AG04450 (cell line): ENCODE measurements at regions not wholly inside any gene's neighbourhood (a gene's known extent, or its start where the extent isn't known, plus 50 kb on each side); places are given as distances from the start of the nearest gene placed in this dataset.

Experiments used
- CTCF ChIA-PET: fragments of 300-600, 350-600 bp; formaldehyde crosslinking; extraction: SDS; loops from one replicate; lab custom pipeline; 2022; ENCODE audit warnings: antibody characterized with exemption, inconsistent platforms; lab: Charles Lee
- POLR2A ChIA-PET: fragments of 350-600 bp; formaldehyde crosslinking; extraction: SDS; loops from one replicate; lab custom pipeline; 2021; ENCODE audit warnings: antibody characterized with exemption, inconsistent platforms; lab: Yijun Ruan, JAX
- DNase-seq: peaks from one replicate; pipeline ENCODE4 v3.0.0-alpha.2; 2011; ENCODE audit warnings: low read depth, low spot score
- H3K27ac ChIP-seq: one replicate; pipeline ENCODE4 v1.5.1; 2012; ENCODE audit warnings: low read depth, low read length, control low read depth
- H3K27me3 ChIP-seq: one replicate; pipeline ENCODE4 v1.6.0; 2012; ENCODE audit warnings: low read length; ENCODE audit not compliant: control insufficient read depth, insufficient read depth
- H3K4me3 ChIP-seq: 2 replicates; pipeline ENCODE4 v1.5.1; 2011; ENCODE audit warnings: mild to moderate bottlenecking, low read depth, low read length, control low read depth
- H3K9me3 ChIP-seq: 2 replicates; pipeline ENCODE4 v1.5.1; 2012; ENCODE audit warnings: low read length; ENCODE audit not compliant: control insufficient read depth, insufficient read depth
- TF ChIP-seq, protein P1 (sequence below): IDR thresholded peaks from 2 replicates; pipeline ENCODE4 v1.5.1; 2011; ENCODE audit warnings: low read depth, low read length, control low read depth, inconsistent platforms

DNA sequence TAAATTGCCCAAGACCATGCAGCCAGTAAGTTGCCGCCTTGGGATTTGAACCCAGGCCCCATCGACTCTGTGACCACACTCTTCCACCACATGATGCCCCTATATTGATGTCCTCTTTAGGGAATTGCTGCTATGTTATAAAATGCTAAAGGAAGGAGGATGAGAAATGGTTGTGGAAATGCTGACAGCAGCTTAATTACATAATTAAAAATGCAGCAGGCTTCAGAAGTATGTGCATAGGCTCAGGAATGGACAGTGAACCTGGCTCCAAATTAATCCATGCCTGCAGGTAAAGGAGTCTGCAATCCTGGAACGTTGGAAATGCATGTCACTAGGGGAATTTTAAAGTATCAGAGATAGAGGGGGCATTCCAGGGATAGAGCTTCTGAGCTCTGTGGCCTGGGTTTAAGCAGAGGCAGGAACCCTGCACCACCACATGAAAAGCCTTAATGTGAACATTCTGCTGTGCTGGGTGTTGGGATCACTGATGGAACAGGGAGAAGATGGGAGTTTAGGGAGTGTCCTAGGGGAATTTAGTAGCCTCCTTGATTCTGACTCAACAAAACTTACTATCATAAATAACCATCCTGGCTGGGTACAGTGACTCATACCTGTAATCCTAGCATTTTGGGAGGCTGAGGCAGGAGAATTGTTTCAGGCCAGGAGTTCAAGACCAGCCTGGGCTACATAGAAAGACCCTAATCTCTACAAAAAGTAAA lies 76.1 kb upstream of the CCDC85A start:
- no peak overlapping the region for H3K4me3 ChIP-seq
- TF ChIP-seq, protein P1, sequence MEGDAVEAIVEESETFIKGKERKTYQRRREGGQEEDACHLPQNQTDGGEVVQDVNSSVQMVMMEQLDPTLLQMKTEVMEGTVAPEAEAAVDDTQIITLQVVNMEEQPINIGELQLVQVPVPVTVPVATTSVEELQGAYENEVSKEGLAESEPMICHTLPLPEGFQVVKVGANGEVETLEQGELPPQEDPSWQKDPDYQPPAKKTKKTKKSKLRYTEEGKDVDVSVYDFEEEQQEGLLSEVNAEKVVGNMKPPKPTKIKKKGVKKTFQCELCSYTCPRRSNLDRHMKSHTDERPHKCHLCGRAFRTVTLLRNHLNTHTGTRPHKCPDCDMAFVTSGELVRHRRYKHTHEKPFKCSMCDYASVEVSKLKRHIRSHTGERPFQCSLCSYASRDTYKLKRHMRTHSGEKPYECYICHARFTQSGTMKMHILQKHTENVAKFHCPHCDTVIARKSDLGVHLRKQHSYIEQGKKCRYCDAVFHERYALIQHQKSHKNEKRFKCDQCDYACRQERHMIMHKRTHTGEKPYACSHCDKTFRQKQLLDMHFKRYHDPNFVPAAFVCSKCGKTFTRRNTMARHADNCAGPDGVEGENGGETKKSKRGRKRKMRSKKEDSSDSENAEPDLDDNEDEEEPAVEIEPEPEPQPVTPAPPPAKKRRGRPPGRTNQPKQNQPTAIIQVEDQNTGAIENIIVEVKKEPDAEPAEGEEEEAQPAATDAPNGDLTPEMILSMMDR = no peak
- ChIA-PET CTCF (no interaction called here), POLR2A (no interaction called here)
- no peaks in the 10 kb centered on the region for H3K9me3 ChIP-seq
- DNase-seq = no peak
- no peak overlapping the region for H3K27ac ChIP-seq
- no peaks in the 10 kb centered on the region for H3K27me3 ChIP-seq

DNA sequence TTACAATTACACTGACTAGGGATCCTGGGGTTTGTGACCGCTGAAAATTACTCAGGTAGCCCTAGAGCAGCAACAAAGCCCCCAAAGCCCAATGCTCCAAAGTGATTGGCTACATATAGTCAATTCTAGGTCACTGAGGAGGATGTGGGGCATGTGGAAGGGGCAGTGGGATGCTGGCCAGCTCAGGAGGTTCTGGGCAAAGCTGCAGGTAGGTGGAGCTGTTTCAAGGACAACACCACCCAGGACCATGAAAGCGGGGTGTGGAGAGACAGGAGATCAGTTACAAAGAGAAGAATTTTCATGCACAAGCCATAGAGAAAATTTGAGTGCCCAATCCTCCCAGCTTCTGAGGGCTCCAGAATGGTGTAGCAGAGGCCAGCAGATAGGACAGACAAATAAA lies 75.0 kb upstream of the CCDC85A start:
- ChIA-PET POLR2A (no interaction called here), CTCF (no interaction called here)
- DNase-seq = no peak
- Histone ChIP-seq H3K9me3 (no peaks in the 10 kb centered on the region), H3K4me3 (no peak overlapping the region), H3K27me3 (no peaks in the 10 kb centered on the region), H3K27ac (no peak overlapping the region)
- TF ChIP-seq, protein P1 = no peak

DNA sequence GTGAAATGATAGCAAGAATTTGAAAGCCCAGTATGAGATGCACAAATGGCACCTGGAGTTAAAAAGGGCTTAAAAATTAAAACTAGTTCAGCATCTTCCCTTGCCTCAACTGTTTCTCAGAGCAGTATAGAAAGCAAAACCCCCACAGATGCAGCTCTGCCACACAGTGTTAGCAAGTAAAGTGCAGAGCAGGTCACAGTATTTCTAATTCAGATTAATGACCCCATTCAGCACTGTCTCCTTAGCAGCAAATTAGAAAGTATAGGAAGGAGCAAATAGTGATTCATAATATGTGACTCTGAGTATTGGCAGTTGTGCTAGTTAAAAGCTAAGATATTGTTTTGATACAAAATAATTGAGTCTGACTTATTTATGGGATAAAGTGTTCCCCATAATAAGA lies 73.8 kb upstream of the CCDC85A start:
- ChIA-PET CTCF (interaction anchor here (1.1 to 1.5 kb wide), 2 partner anchors 73 to 391 kb away, joined by 4 to 6 read pairs; no protein-coding TSS in a partner anchor), POLR2A (no interaction called here)
- Histone ChIP-seq H3K4me3 (no peak overlapping the region), H3K9me3 (no peaks in the 10 kb centered on the region), H3K27ac (no peak overlapping the region), H3K27me3 (no peaks in the 10 kb centered on the region)
- no peak for DNase-seq
- TF ChIP-seq, protein P1 = no peak

DNA sequence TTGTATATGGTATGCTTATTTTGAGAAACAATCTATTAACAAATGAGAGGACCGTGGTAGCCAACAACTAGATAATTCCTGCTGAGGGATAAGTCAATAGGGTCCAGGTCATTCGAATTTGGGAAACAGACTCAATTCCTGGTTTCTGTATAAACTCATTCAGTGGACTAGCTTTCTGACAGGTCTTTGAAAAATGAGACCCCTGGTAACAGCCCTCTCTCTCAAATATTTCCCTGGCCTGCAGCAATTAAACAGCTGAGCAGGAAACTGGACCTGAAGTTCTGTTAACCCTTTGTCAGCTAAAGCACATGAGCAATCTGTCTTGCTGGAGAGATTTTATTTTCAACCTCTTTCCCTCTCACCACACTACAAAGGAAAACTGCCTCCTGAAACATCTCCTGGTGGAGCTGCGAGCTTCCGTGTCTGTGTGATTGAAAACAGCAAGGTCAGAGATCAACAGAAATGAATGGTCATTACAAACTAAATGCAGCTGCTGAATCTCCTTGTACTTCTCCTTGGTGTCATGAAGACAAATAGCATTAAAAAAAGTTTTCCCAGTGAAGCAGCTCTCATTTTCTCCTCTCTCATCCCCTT lies 70.3 kb upstream of the CCDC85A start:
- DNase-seq = no peak
- ChIA-PET POLR2A (no interaction called here), CTCF (no interaction called here)
- Histone ChIP-seq H3K27ac (no peak overlapping the region), H3K27me3 (no peaks in the 10 kb centered on the region), H3K9me3 (no peaks in the 10 kb centered on the region), H3K4me3 (no peak overlapping the region)
- TF ChIP-seq, protein P1 = no peak

DNA sequence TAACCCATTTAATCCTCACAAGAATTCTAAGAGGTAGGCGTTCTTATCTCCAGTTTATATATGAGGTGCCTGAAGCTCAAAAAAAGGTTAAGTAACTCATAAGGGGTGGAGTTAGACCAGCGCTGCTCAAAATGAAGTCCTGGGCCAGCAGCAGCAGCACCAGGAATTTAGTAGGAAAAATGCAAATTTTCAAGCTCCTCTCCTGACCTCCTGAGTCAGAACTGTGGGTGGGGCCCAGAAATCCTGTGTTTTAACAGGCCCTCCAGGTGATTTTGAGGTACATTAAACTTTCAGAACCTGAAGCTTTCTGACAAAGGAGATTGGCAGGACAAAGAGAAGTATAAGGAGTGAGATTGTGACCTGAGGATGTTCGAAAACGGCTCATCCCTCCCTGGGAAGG lies 66.0 kb upstream of the CCDC85A start:
- TF ChIP-seq, protein P1 = no peak
- Histone ChIP-seq H3K27me3 (no peaks in the 10 kb centered on the region), H3K4me3 (no peak overlapping the region), H3K27ac (no peak overlapping the region), H3K9me3 (no peaks in the 10 kb centered on the region)
- DNase-seq = no peak
- CTCF ChIA-PET = no interaction called here
- POLR2A ChIA-PET = no interaction called here
